GM12878 (cell line): ENCODE measurements at regions not wholly inside any gene's neighbourhood (a gene's known extent, or its start where the extent isn't known, plus 50 kb on each side); places are given as distances from the start of the nearest gene placed in this dataset.

Experiments used
- BHLHE40 ChIP-seq, 2 experiments: fragments of 450-650 bp in 1 of 2; IDR thresholded peaks; 2 replicates each; pipeline ENCODE4 v1.6.1; 2011 to 2017; ENCODE audit warnings: low read depth in 2 of 2, borderline replicate concordance in 1 of 2, improper control_type of control experiment in 1 of 2, low read length in 1 of 2, mild to moderate bottlenecking in 1 of 2
- CBX5 ChIP-seq: sonication (generic); IDR thresholded peaks from 2 replicates; pipeline ENCODE4 v1.6.1; 2016; ENCODE audit warnings: low read depth, moderate library complexity, mild to moderate bottlenecking, inconsistent platforms
- CREB1 ChIP-seq: IDR thresholded peaks from 2 replicates; pipeline ENCODE4 v1.6.1; 2012; ENCODE audit warnings: low read depth, mild to moderate bottlenecking, inconsistent platforms
- ESRRA ChIP-seq: IDR thresholded peaks from 2 replicates; pipeline ENCODE4 v1.6.1; 2012; ENCODE audit warnings: mild to moderate bottlenecking, low read length, improper control_type of control experiment
- EZH2 ChIP-seq: IDR thresholded peaks from 2 replicates; pipeline ENCODE4 v1.6.1; 2012; ENCODE audit warnings: low read depth, mild to moderate bottlenecking, control low read depth, inconsistent platforms, low read length, borderline replicate concordance; ENCODE audit not compliant: control insufficient read depth
- JUND ChIP-seq: IDR thresholded peaks from 2 replicates; pipeline ENCODE4 v1.6.1; 2012; ENCODE audit warnings: low read depth, mild to moderate bottlenecking, low read length, improper control_type of control experiment, moderate library complexity
- POLR2A ChIP-seq: IDR thresholded peaks from 2 replicates; pipeline ENCODE4 v1.6.1; 2011; ENCODE audit warnings: low read depth, mild to moderate bottlenecking, low read length
- POLR2AphosphoS2 ChIP-seq: IDR thresholded peaks from 2 replicates; pipeline ENCODE4 v1.6.1; 2011; ENCODE audit warnings: low read depth, mild to moderate bottlenecking, low read length, improper control_type of control experiment, moderate library complexity
- POLR2AphosphoS5 ChIP-seq: IDR thresholded peaks from 2 replicates; pipeline ENCODE4 v1.6.1; 2011; ENCODE audit warnings: mild to moderate bottlenecking, low read length, inconsistent platforms
- USF1 ChIP-seq: IDR thresholded peaks from 2 replicates; pipeline ENCODE4 v1.6.1; 2011; ENCODE audit warnings: borderline replicate concordance, low read depth, mild to moderate bottlenecking, moderate library complexity, mixed read lengths, low read length; ENCODE audit not compliant: insufficient read depth; ENCODE audit errors: extremely low read length
- USF2 ChIP-seq: IDR thresholded peaks from 2 replicates; pipeline ENCODE4 v1.6.1; 2011; ENCODE audit warnings: low read depth, low read length, improper control_type of control experiment, borderline replicate concordance
- TF ChIP-seq, protein P1 (sequence below), 3 experiments: IDR thresholded peaks in 2 of 3; conservative IDR thresholded peaks in 1 of 3; 2 replicates each; pipeline ENCODE4 v1.5.1; 2011; ENCODE audit warnings: low read depth in 3 of 3, low read length in 3 of 3, mild to moderate bottlenecking in 3 of 3, control low read depth in 2 of 3, moderate library complexity in 2 of 3, inconsistent platforms in 1 of 3, mixed read lengths in 1 of 3; ENCODE audit not compliant: control insufficient read depth in 2 of 3, insufficient read depth in 1 of 3; ENCODE audit errors: extremely low read depth in 1 of 3
- TF ChIP-seq, protein P2 (sequence below): fragments of 450-650 bp; IDR thresholded peaks from 2 replicates; pipeline ENCODE4 v1.6.1; 2017; ENCODE audit warnings: mild to moderate bottlenecking, moderate library complexity

DNA sequence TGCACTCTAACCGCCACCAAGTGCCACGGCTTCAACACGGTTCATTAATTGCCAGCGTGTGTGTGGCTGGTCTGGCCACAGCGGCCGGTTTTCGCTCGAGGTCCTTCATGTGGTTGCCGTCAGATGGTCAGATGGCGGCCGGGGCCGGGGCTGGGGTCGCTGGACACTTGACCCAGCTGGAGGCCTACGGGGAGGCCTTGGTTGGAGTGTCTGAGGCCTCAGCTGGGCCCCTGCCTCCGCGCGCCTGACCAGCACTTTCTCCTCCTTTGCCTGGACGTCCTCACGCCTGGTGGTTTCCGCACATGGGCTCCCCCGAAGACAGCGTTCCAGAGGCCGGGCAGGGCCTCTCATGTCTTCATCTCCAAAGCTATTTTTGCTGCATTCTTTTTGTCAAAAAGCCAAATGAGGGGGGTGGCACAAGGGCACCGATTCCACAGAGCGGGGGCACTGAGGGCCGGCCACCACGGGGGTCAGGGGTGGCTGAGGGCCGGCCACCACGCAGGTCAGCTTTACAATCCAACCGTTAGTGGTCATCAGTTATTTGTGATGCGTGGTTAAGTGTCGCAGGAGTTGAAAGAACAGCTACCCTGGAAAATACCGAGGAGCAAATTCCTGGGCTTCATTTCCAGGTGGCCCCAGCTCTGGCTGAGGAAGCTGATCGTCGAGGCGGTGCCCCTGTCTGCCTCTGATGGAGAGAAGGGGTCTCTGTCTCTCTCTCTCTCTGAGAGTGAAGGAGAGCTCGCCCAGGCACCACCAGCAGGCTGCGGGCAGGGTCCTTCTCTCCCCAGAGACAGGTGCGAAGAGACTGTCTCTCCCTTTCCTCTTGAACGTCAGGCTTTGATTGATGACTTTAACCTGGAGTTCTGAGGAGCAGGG, 50.5 kb upstream of the FRMD1 start:
- TF ChIP-seq, protein P1, sequence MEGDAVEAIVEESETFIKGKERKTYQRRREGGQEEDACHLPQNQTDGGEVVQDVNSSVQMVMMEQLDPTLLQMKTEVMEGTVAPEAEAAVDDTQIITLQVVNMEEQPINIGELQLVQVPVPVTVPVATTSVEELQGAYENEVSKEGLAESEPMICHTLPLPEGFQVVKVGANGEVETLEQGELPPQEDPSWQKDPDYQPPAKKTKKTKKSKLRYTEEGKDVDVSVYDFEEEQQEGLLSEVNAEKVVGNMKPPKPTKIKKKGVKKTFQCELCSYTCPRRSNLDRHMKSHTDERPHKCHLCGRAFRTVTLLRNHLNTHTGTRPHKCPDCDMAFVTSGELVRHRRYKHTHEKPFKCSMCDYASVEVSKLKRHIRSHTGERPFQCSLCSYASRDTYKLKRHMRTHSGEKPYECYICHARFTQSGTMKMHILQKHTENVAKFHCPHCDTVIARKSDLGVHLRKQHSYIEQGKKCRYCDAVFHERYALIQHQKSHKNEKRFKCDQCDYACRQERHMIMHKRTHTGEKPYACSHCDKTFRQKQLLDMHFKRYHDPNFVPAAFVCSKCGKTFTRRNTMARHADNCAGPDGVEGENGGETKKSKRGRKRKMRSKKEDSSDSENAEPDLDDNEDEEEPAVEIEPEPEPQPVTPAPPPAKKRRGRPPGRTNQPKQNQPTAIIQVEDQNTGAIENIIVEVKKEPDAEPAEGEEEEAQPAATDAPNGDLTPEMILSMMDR (IDR thresholded peaks at IDR 0.05 in 2 of 3, conservative IDR thresholded peaks at IDR 0.05 in 1 of 3; ENCODE audit: control insufficient read depth in 2 of 3, extremely low read depth in 1 of 3, insufficient read depth in 1 of 3, low read depth in 3 of 3, low read length in 3 of 3), result no peak
- no peak for TF ChIP-seq POLR2AphosphoS5
- TF ChIP-seq CREB1, result no peak
- no peak for TF ChIP-seq ESRRA
- TF ChIP-seq, protein P2, sequence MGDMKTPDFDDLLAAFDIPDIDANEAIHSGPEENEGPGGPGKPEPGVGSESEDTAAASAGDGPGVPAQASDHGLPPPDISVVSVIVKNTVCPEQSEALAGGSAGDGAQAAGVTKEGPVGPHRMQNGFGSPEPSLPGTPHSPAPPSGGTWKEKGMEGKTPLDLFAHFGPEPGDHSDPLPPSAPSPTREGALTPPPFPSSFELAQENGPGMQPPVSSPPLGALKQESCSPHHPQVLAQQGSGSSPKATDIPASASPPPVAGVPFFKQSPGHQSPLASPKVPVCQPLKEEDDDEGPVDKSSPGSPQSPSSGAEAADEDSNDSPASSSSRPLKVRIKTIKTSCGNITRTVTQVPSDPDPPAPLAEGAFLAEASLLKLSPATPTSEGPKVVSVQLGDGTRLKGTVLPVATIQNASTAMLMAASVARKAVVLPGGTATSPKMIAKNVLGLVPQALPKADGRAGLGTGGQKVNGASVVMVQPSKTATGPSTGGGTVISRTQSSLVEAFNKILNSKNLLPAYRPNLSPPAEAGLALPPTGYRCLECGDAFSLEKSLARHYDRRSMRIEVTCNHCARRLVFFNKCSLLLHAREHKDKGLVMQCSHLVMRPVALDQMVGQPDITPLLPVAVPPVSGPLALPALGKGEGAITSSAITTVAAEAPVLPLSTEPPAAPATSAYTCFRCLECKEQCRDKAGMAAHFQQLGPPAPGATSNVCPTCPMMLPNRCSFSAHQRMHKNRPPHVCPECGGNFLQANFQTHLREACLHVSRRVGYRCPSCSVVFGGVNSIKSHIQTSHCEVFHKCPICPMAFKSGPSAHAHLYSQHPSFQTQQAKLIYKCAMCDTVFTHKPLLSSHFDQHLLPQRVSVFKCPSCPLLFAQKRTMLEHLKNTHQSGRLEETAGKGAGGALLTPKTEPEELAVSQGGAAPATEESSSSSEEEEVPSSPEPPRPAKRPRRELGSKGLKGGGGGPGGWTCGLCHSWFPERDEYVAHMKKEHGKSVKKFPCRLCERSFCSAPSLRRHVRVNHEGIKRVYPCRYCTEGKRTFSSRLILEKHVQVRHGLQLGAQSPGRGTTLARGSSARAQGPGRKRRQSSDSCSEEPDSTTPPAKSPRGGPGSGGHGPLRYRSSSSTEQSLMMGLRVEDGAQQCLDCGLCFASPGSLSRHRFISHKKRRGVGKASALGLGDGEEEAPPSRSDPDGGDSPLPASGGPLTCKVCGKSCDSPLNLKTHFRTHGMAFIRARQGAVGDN, result no peak
- TF ChIP-seq POLR2A, result no peak
- no peak for TF ChIP-seq BHLHE40 (IDR thresholded peaks at IDR 0.05; ENCODE audit: borderline replicate concordance in 1 of 2, low read depth in 2 of 2, low read length in 1 of 2)
- no peak for TF ChIP-seq POLR2AphosphoS2
- TF ChIP-seq EZH2, result no peak
- no peak for TF ChIP-seq CBX5
- TF ChIP-seq JUND, result no peak
- TF ChIP-seq USF1, result no peak
- no peak for TF ChIP-seq USF2
